ENCODE measurements at regions not wholly inside any gene's neighbourhood (a gene's known extent, or its start where the extent isn't known, plus 50 kb on each side); places are given as distances from the start of the nearest gene placed in this dataset.

- no peaks in the 10 kb centered on the region for H3K4me1 ChIP-seq (ENCODE audit: control insufficient read depth, insufficient read depth, low read length)
- no TSS peak for BruUV-seq (replicated peaks)
- TF ChIP-seq CTCF (IDR thresholded peaks at IDR 0.05) (no peak), REST (IDR thresholded peaks at IDR 0.05; ENCODE audit: insufficient read depth in 1 of 2, low read depth in 2 of 2, low read length in 1 of 2) (no peak), TCF7L2 (IDR thresholded peaks at IDR 0.05; ENCODE audit: low read depth, low read length) (no peak), SIN3A (IDR thresholded peaks at IDR 0.05; ENCODE audit: borderline replicate concordance, insufficient read depth, low read depth, low read length) (no peak), POLR2AphosphoS5 (IDR thresholded peaks at IDR 0.05; ENCODE audit: low read depth, low read length) (no peak)
- in situ Hi-C loops (cut with HindIII; ENCODE audit: low pct_unique_long_range_greater_than_20kb, low sequenced_read_pairs), result no loop called here
- no peak overlapping the region for H3K4me3 ChIP-seq (ENCODE audit: low read depth in 2 of 2, low read length in 2 of 2)
- H3K27ac ChIP-seq (ENCODE audit: low read length), result no peak overlapping the region
- no peaks in the 10 kb centered on the region for H3K36me3 ChIP-seq (ENCODE audit: control insufficient read depth, insufficient read depth, low read length)
- CTCF ChIA-PET, result no interaction called here
- ATAC-seq (no peak), DNase-seq (ENCODE audit: low read depth, low spot score) (no peak)
- intact Hi-C loops (cut with micrococcal nuclease; ENCODE audit: unreplicated experiment), result no loop called here
- H3K9me3 ChIP-seq (ENCODE audit: control insufficient read depth, insufficient read depth, low read depth, low read length), result no peaks in the 10 kb centered on the region
- POLR2A ChIA-PET, result no interaction called here
- no peaks in the 10 kb centered on the region for H3K27me3 ChIP-seq (ENCODE audit: control insufficient read depth, insufficient read depth, low read length)
Observed at GRCh38 chr19:33941133-33941532, 144.5 kb downstream of the KCTD15 start.

- DNase-seq (ENCODE audit: low read depth, low spot score) (no peak), ATAC-seq (no peak)
- Histone ChIP-seq H3K4me1 (ENCODE audit: control insufficient read depth, insufficient read depth, low read length) (no peaks in the 10 kb centered on the region), H3K27me3 (ENCODE audit: control insufficient read depth, insufficient read depth, low read length) (no peaks in the 10 kb centered on the region; the same call in 1 of the 2 replicates), H3K9me3 (ENCODE audit: control insufficient read depth, insufficient read depth, low read depth, low read length) (no peaks in the 10 kb centered on the region), H3K27ac (ENCODE audit: low read length) (no peak overlapping the region), H3K36me3 (ENCODE audit: control insufficient read depth, insufficient read depth, low read length) (no peaks in the 10 kb centered on the region), H3K4me3 (ENCODE audit: low read depth in 2 of 2, low read length in 2 of 2) (no peak overlapping the region)
- no TSS peak for BruUV-seq (replicated peaks)
- POLR2A ChIA-PET, result interaction anchor here (0.7 to 0.8 kb wide), 2 partner anchors 41 to 54 kb away, joined by 3 to 14 read pairs; no protein-coding TSS in a partner anchor
- TF ChIP-seq REST (IDR thresholded peaks at IDR 0.05; ENCODE audit: insufficient read depth in 1 of 2, low read depth in 2 of 2, low read length in 1 of 2) (no peak), CTCF (IDR thresholded peaks at IDR 0.05) (no peak), POLR2AphosphoS5 (IDR thresholded peaks at IDR 0.05; ENCODE audit: low read depth, low read length) (no peak)
- CTCF ChIA-PET, result interaction anchor here (0.6 to 1.5 kb wide), 6 partner anchors 36 to 565 kb away, joined by 4 to 9 read pairs (median 5); no protein-coding TSS in a partner anchor
- in situ Hi-C loops (cut with HindIII; ENCODE audit: low pct_unique_long_range_greater_than_20kb, low sequenced_read_pairs) (no loop called here), intact Hi-C loops (cut with micrococcal nuclease; ENCODE audit: unreplicated experiment) (no loop called here)
Observed at GRCh38 chr19:33946535-33947264, 150.0 kb downstream of the KCTD15 start.
